K562 (cell line): ENCODE measurements at regions not wholly inside any gene's neighbourhood (a gene's known extent, or its start where the extent isn't known, plus 50 kb on each side); places are given as distances from the start of the nearest gene placed in this dataset.

Source experiments
- ATAC-seq: fragments of 200-7000 bp; cut with Tn5 transposase; 3 replicates; pipeline ENCODE4 v1.9.1; 2020; ENCODE audit warnings: moderate library complexity
- BruUV-seq: library from RNA; stranded (reverse); fragments of 400-500 nt; replicated peaks from 2 replicates; lab custom pipeline; 2021; lab: Mats Ljungman, UMichigan
- CTCF ChIA-PET: fragments of 300-600 bp; formaldehyde crosslinking; extraction: SDS; loops from one replicate; lab custom pipeline; 2021; ENCODE audit warnings: low intra/inter-chr PET ratio; lab: Yijun Ruan, JAX
- POLR2A ChIA-PET: fragments of 300-600, 350-650 bp; sonication (Branson Sonifier 250); formaldehyde crosslinking; extraction: SDS; loops from one replicate; lab custom pipeline; 2021; ENCODE audit warnings: antibody characterized with exemption, inconsistent platforms; lab: Yijun Ruan, JAX
- DNase-seq, 4 experiments: peaks; one replicate each; pipeline versions ENCODE4 v3.0.0 to v3.0.0-alpha.2; 2011 to 2018; ENCODE audit warnings: low spot score in 3 of 4, mixed read lengths in 3 of 4; ENCODE audit errors: extremely low read depth in 1 of 4
- FAIRE-seq: peaks from 2 replicates; lab custom pipeline; 2011; peaks lifted over from hg19 to GRCh38; lab: Jason Lieb, UNC
- H2AFZ ChIP-seq: 2 replicates; pipeline ENCODE4 v1.6.0; 2011; ENCODE audit warnings: low read depth, low read length, control low read depth, inconsistent platforms
- H3K27ac ChIP-seq: fragments of 200-600 bp; 3 replicates; pipeline ENCODE4 v1.8.0; 2011; ENCODE audit warnings: low read depth, mild to moderate bottlenecking, control low read depth, inconsistent platforms, low read length, moderate library complexity, mixed read lengths; ENCODE audit errors: extremely low read depth
- H3K27me3 ChIP-seq, 2 experiments: fragments of 300-600 bp in 1 of 2; 2 replicates in 1 of 2; 3 replicates in 1 of 2; pipeline versions ENCODE4 v1.6.0 to v1.8.0; 2011; ENCODE audit warnings: inconsistent platforms in 2 of 2, low read length in 2 of 2, mild to moderate bottlenecking in 1 of 2, mixed read lengths in 1 of 2, moderate library complexity in 1 of 2; ENCODE audit not compliant: control insufficient read depth in 2 of 2, insufficient read depth in 2 of 2
- H3K36me3 ChIP-seq: fragments of 300-600 bp; 3 replicates; pipeline ENCODE4 v1.8.0; 2011; ENCODE audit warnings: mild to moderate bottlenecking, low read length, inconsistent platforms; ENCODE audit not compliant: control insufficient read depth, insufficient read depth
- H3K4me1 ChIP-seq, 2 experiments: fragments of 200-600 bp in 1 of 2; replicated peaks in 1 of 2; 2 replicates in 1 of 2; 3 replicates in 1 of 2; pipeline versions ENCODE4 v1.5.1 to v1.8.0; 2011; ENCODE audit warnings: inconsistent platforms in 2 of 2, low read length in 2 of 2, mild to moderate bottlenecking in 1 of 2, mixed read lengths in 1 of 2, moderate library complexity in 1 of 2; ENCODE audit not compliant: control insufficient read depth in 2 of 2, insufficient read depth in 2 of 2
- H3K4me2 ChIP-seq: 2 replicates; pipeline ENCODE4 v1.6.1; 2011; ENCODE audit warnings: low read length, control low read depth, inconsistent platforms, mixed read lengths; ENCODE audit not compliant: insufficient read depth
- H3K4me3 ChIP-seq: fragments of 200-600 bp; sonication (generic), shearing (Covaris generic); 2 replicates; pipeline ENCODE4 v1.5.1; 2016; ENCODE audit warnings: control low read depth, inconsistent platforms
- H3K79me2 ChIP-seq: fragments of 200-600 bp; 3 replicates; pipeline ENCODE4 v1.8.0; 2011; ENCODE audit warnings: low read length, inconsistent platforms; ENCODE audit not compliant: control insufficient read depth, insufficient read depth
- H3K9ac ChIP-seq, 2 experiments: 2 replicates each; pipeline versions ENCODE4 v1.6.0 to v1.6.1; 2011; ENCODE audit warnings: low read depth in 2 of 2, low read length in 2 of 2, control low read depth in 1 of 2, inconsistent platforms in 1 of 2, mild to moderate bottlenecking in 1 of 2, mixed read lengths in 1 of 2; ENCODE audit not compliant: insufficient read depth in 1 of 2
- H3K9me1 ChIP-seq: one replicate; pipeline ENCODE4 v1.6.0; 2011; ENCODE audit warnings: inconsistent platforms, mild to moderate bottlenecking, low read length, moderate library complexity; ENCODE audit not compliant: control insufficient read depth, insufficient read depth
- H3K9me3 ChIP-seq: replicated peaks from 2 replicates; pipeline ENCODE4 v1.5.1; 2011; ENCODE audit warnings: low read depth, low read length, inconsistent platforms; ENCODE audit not compliant: control insufficient read depth, insufficient read depth
- H4K20me1 ChIP-seq: replicated peaks from 2 replicates; pipeline ENCODE4 v1.6.1; 2011; ENCODE audit warnings: low read length, inconsistent platforms, mixed read lengths; ENCODE audit not compliant: control insufficient read depth, insufficient read depth
- CREM ChIP-seq: IDR thresholded peaks from 2 replicates; pipeline ENCODE4 v1.6.1; 2014; ENCODE audit warnings: antibody characterized with exemption, low read depth
- CXXC5 ChIP-seq: fragments of 250-450 bp; sonication (Bioruptor Pico); IDR thresholded peaks from 2 replicates; pipeline ENCODE4 v1.8.0; 2022; ENCODE audit warnings: inconsistent platforms, mild to moderate bottlenecking, moderate library complexity
- EZH2 ChIP-seq: IDR thresholded peaks from 2 replicates; pipeline ENCODE4 v1.6.1; 2012; ENCODE audit warnings: low read depth, mild to moderate bottlenecking, inconsistent platforms, low read length, borderline replicate concordance
- JUN ChIP-seq, 2 experiments: sonication (generic) in 1 of 2; formaldehyde crosslinking in 1 of 2; IDR thresholded peaks; 2 replicates each; pipeline versions ENCODE4 v1.6.1 to v1.8.0; 2012 to 2022; ENCODE audit warnings: borderline replicate concordance in 2 of 2, mild to moderate bottlenecking in 2 of 2, improper control_type of control experiment in 1 of 2, low read depth in 1 of 2, low read length in 1 of 2, missing genetic modification reagents in 1 of 2
- MEF2D ChIP-seq: conservative IDR thresholded peaks from 2 replicates; pipeline ENCODE4 v1.6.1; 2016; ENCODE audit warnings: low read depth, missing genetic modification characterization, missing compliant biosample characterization
- PHF21A ChIP-seq: fragments of 450-650 bp; IDR thresholded peaks from 2 replicates; pipeline ENCODE4 v1.6.1; 2017; ENCODE audit warnings: low read depth, borderline replicate concordance
- RFX5 ChIP-seq: IDR thresholded peaks from 2 replicates; pipeline ENCODE4 v1.6.1; 2011; ENCODE audit warnings: low read depth, mild to moderate bottlenecking, improper control_type of control experiment, low read length
- RNF2 ChIP-seq: sonication (generic); IDR thresholded peaks from 2 replicates; pipeline ENCODE4 v1.6.1; 2016
- SMAD2 ChIP-seq: fragments of 150-350 bp; IDR thresholded peaks from 2 replicates; pipeline ENCODE4 v1.6.1; 2014; ENCODE audit warnings: low read depth, mild to moderate bottlenecking, low read length
- SMARCA4 ChIP-seq: fragments of 450-650 bp; IDR thresholded peaks from 2 replicates; pipeline ENCODE4 v1.6.1; 2016
- STAT5B ChIP-seq: fragments of 250-450 bp; sonication (Bioruptor Pico); IDR thresholded peaks from 2 replicates; pipeline ENCODE4 v1.8.0; 2021; ENCODE audit warnings: mild to moderate bottlenecking, inconsistent platforms
- TCF7 ChIP-seq: sonication (generic); IDR thresholded peaks from 2 replicates; pipeline ENCODE4 v1.6.1; 2016; ENCODE audit warnings: antibody characterized with exemption, borderline replicate concordance
- ZNF586 ChIP-seq: fragments of 450-650 bp; formaldehyde crosslinking; conservative IDR thresholded peaks from 2 replicates; pipeline ENCODE4 v1.4.0; 2020; ENCODE audit warnings: mild to moderate bottlenecking, moderate library complexity
- ZNF830 ChIP-seq: fragments of 250-450 bp; sonication (Bioruptor Pico); IDR thresholded peaks from 2 replicates; pipeline ENCODE4 v1.5.0; 2021; ENCODE audit warnings: mild to moderate bottlenecking
- WGBS: fragments of 100-300 bp; shearing (Covaris generic); methylation state at CpG from one replicate; pipeline ENCODE4 v1.1.6; 2016; ENCODE audit warnings: low coverage, mixed read lengths; ENCODE audit not compliant: insufficient coverage; ENCODE audit errors: missing lambda C conversion rate; 5-methylcytosine and 5-hydroxymethylcytosine counted together
- in situ Hi-C: fragments of 300-500 bp; cut with MboI; formaldehyde crosslinking; loops from 4 replicates; pipeline ENCODE4 v1.15.0; 2018; ENCODE audit warnings: inconsistent platforms, mixed read lengths
- intact Hi-C: fragments of 100-400 bp; cut with micrococcal nuclease; formaldehyde crosslinking; loops from 2 replicates; pipeline ENCODE4 v1.14.2; 2022
- TF ChIP-seq, protein P1 (sequence below), 2 experiments: fragments of 250-450 bp in 1 of 2; fragments of 450-650 bp in 1 of 2; sonication (Bioruptor Pico) in 1 of 2; IDR thresholded peaks; 2 replicates each; pipeline versions ENCODE4 v1.6.1 to v1.8.0; 2016 to 2021; ENCODE audit warnings: mild to moderate bottlenecking in 2 of 2, moderate library complexity in 2 of 2, missing compliant biosample characterization in 1 of 2, missing genetic modification characterization in 1 of 2

DNA sequence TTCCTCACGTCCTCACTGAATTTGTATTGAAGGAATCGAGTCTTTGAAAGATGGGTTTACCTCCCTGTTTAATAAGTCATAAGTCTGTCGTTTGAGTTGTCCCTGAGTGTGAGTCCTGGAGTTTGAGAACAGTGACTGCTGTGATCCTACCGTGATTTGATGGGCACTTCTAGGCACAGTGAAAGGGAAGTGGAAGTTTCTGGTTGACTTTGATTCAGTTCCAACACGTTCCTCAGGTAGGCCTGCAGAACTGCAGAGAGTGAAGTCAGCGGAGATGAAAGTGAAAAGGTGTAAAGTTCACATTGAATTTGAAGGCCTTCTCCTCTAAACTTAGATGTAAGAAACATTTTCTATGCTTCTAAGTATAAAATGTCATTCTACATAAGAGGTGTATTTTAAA is 52.9 kb upstream of the ACKR3 start (continued):
- TF ChIP-seq, protein P1, sequence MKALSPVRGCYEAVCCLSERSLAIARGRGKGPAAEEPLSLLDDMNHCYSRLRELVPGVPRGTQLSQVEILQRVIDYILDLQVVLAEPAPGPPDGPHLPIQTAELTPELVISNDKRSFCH (CRISPR knock-in tag; IDR thresholded peaks at IDR 0.05) = no peak
- TF ChIP-seq, protein P1 (tag; IDR thresholded peaks at IDR 0.05) = no peak
- no peak for TF ChIP-seq EZH2

- no peaks in the 10 kb centered on the region for H3K9me1 ChIP-seq
- H3K9me3 ChIP-seq = no peaks in the 10 kb centered on the region
- CTCF ChIA-PET = no interaction called here
- DNase-seq (no peak), ATAC-seq (no peak), FAIRE-seq (no peak)
- H4K20me1 ChIP-seq = no peaks in the 10 kb centered on the region
- no peaks in the 10 kb centered on the region for H3K4me1 ChIP-seq
- H2AFZ ChIP-seq = no peak overlapping the region
- H3K36me3 ChIP-seq = no peaks in the 10 kb centered on the region
- no TSS peak for BruUV-seq
- WGBS = 1% methylated on average over 11 of the region's 11 CpGs
- POLR2A ChIA-PET = no interaction called here
- H3K79me2 ChIP-seq = no peaks in the 10 kb centered on the region
- in situ Hi-C loops = loop anchor here (25.0 kb wide), 1 partner anchor 545 kb away; no protein-coding TSS in a partner anchor
- H3K27ac ChIP-seq = no peak overlapping the region
- H3K4me3 ChIP-seq = no peak overlapping the region
- intact Hi-C loops = no loop called here
- no peak overlapping the region for H3K9ac ChIP-seq
- H3K4me2 ChIP-seq = no peak overlapping the region
- no peaks in the 10 kb centered on the region; a peak in 1 of 5 replicates for H3K27me3 ChIP-seq
- TF ChIP-seq CREM (no peak), CXXC5 (no peak), RNF2 (no peak), STAT5B (CRISPR knock-in tag) (no peak), PHF21A (no peak), ZNF830 (CRISPR knock-in tag) (no peak), SMAD2 (no peak), SMARCA4 (no peak), MEF2D (tag) (no peak), ZNF586 (no peak), JUN (IDR thresholded peaks at IDR 0.05; ENCODE audit: borderline replicate concordance, low read depth, low read length) (no peak), JUN (CRISPR knock-in tag; IDR thresholded peaks at IDR 0.05; ENCODE audit: borderline replicate concordance) (no peak), RFX5 (no peak), TCF7 (no peak)
Observed at GRCh38 chr2:236517251-236518031, 52.2 kb upstream of the ACKR3 start.
